ENCODE measurements at regions not wholly inside any gene's neighbourhood (a gene's known extent, or its start where the extent isn't known, plus 50 kb on each side); places are given as distances from the start of the nearest gene placed in this dataset.

DNA sequence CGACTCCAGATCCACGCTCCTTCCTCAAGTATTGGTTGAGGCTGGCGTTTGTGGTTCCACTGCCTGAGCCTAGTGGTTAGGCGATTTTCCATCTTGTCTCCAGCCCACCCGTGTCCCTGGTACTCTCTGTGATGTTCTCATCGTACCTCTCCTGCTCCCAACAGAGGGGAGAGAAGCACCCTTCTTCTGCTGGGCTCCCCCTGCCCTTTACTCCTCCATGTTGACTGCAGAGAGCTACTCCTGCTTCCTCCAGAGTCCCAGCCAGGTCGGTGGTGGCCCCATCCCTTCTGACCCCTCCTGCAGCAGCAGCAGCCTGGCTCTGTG lies 164.0 kb upstream of the BCOR start:
- Histone ChIP-seq H3K27me3 (ENCODE audit: control insufficient read depth in 1 of 2, insufficient read depth in 2 of 2, low read length in 2 of 2) (no peaks in the 10 kb centered on the region), H3K9me3 (ENCODE audit: control insufficient read depth in 1 of 2, insufficient read depth in 1 of 2, low read length in 2 of 2) (no peaks in the 10 kb centered on the region), H3K4me1 (ENCODE audit: insufficient read depth, low read length) (peaks cover 8% of the 10 kb centered on the region), H3K36me3 (ENCODE audit: insufficient read depth, low read length) (no peaks in the 10 kb centered on the region), H3K27ac (ENCODE audit: low read depth in 1 of 2, low read length in 2 of 2) (no peak overlapping the region), H3K4me3 (ENCODE audit: low read length) (no peak overlapping the region)
- no peaks in the 10 kb centered on the region for H3K36me3 Mint-ChIP-seq (ENCODE audit: low read depth)
- no peaks in the 10 kb centered on the region for H3K27me3 Mint-ChIP-seq
- intact Hi-C loops (cut with DNase I, micrococcal nuclease) = loop anchor here (10.0 kb wide), 2 partner anchors 87 to 257 kb away; no protein-coding TSS in a partner anchor
- no peak for ATAC-seq (ENCODE audit: poor library complexity)
- H3K9me3 Mint-ChIP-seq = no peaks in the 10 kb centered on the region
- TF ChIP-seq CTCF (IDR thresholded peaks at IDR 0.05) = no peak
- no peak for DNase-seq
- no peak overlapping the region for H3K27ac Mint-ChIP-seq
- peaks cover 6% of the 10 kb centered on the region for H3K4me1 Mint-ChIP-seq (ENCODE audit: low read depth)
- ChIA-PET POLR2A (no interaction called here), CTCF (no interaction called here)
- no peak overlapping the region for H3K4me3 Mint-ChIP-seq

DNA sequence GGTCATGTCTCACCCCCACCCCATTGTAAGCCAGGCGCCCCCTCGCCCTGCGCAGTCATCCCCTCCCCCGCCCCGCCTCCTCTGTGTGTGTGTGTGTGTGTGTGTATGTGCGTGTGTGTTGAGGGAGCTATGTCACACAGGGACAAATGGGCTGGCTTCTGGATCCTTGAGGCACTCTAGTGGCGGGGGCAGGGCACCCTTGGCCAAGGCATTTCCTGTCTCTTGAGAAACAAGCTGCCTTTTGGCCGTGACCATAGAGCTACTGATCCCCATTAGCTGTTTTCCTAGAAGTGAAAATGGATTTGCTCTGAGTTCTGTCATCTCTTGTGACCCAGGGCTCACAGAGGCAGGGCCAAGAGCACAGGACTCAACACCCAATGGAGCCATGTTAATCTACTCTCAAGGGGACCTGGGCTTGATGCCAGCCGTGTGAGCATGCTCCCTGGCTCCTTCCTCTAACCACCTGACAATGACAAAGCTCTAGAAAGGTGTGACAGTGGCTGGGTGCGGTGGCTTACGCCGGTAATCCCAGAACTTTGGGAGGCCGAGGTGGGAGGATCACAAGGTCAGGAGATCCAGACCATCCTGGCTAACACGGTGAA lies 162.5 kb upstream of the BCOR start:
- Mint-ChIP-seq H3K27ac (no peak overlapping the region), H3K9me3 (no peaks in the 10 kb centered on the region), H3K4me3 (no peak overlapping the region), H3K4me1 (ENCODE audit: low read depth) (no peaks in the 10 kb centered on the region), H3K36me3 (ENCODE audit: low read depth) (no peaks in the 10 kb centered on the region), H3K27me3 (no peaks in the 10 kb centered on the region)
- ChIA-PET CTCF (no interaction called here), POLR2A (no interaction called here)
- no peaks in the 10 kb centered on the region for H3K4me1 ChIP-seq (ENCODE audit: insufficient read depth, low read length)
- no peaks in the 10 kb centered on the region for H3K27me3 ChIP-seq (ENCODE audit: control insufficient read depth in 1 of 2, insufficient read depth in 2 of 2, low read length in 2 of 2)
- ATAC-seq (ENCODE audit: poor library complexity) = no peak
- no peak for TF ChIP-seq CTCF (IDR thresholded peaks at IDR 0.05)
- H3K9me3 ChIP-seq (ENCODE audit: control insufficient read depth in 1 of 2, insufficient read depth in 1 of 2, low read length in 2 of 2) = no peaks in the 10 kb centered on the region
- DNase-seq = no peak
- no peak overlapping the region for H3K4me3 ChIP-seq (ENCODE audit: low read length)
- H3K27ac ChIP-seq (ENCODE audit: low read depth in 1 of 2, low read length in 2 of 2) = no peak overlapping the region
- intact Hi-C loops (cut with DNase I, micrococcal nuclease) = loop anchor here (10.0 kb wide), 2 partner anchors 85 to 255 kb away; no protein-coding TSS in a partner anchor
- no peaks in the 10 kb centered on the region for H3K36me3 ChIP-seq (ENCODE audit: insufficient read depth, low read length)

DNA sequence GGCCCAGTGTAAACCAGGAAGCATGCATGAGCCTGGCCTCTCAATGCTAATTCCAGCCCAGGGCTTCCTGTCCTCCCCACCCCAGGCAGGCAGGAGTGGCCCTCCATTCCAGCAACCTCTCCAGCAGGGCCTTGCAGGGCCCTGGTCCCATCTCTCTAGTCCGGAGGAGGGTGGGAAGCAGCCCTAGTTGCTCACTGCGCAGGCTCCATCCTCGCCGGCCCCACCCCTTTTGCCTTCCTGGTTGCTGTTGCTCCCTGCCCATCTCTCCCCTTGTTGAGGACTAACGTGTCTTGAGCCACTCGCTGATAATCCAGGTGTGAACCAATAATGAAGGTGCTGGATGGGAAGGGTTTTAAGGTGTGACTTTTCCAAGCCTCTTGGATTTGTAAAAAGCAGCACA lies 161.2 kb upstream of the BCOR start:
- Histone ChIP-seq H3K36me3 (ENCODE audit: insufficient read depth, low read length) (no peaks in the 10 kb centered on the region), H3K4me3 (ENCODE audit: low read length) (no peak overlapping the region), H3K4me1 (ENCODE audit: insufficient read depth, low read length) (no peaks in the 10 kb centered on the region), H3K27ac (ENCODE audit: low read depth in 1 of 2, low read length in 2 of 2) (no peak overlapping the region), H3K27me3 (ENCODE audit: control insufficient read depth in 1 of 2, insufficient read depth in 2 of 2, low read length in 2 of 2) (no peaks in the 10 kb centered on the region), H3K9me3 (ENCODE audit: control insufficient read depth in 1 of 2, insufficient read depth in 1 of 2, low read length in 2 of 2) (no peaks in the 10 kb centered on the region)
- H3K4me1 Mint-ChIP-seq (ENCODE audit: low read depth) = no peaks in the 10 kb centered on the region
- H3K27ac Mint-ChIP-seq = no peak overlapping the region
- POLR2A ChIA-PET = no interaction called here
- no peaks in the 10 kb centered on the region for H3K9me3 Mint-ChIP-seq
- no peak for TF ChIP-seq CTCF (IDR thresholded peaks at IDR 0.05)
- intact Hi-C loops (cut with DNase I, micrococcal nuclease) = no loop called here
- DNase-seq (no peak), ATAC-seq (ENCODE audit: poor library complexity) (no peak)
- H3K4me3 Mint-ChIP-seq = no peak overlapping the region
- no peaks in the 10 kb centered on the region for H3K36me3 Mint-ChIP-seq (ENCODE audit: low read depth)
- CTCF ChIA-PET = no interaction called here
- no peaks in the 10 kb centered on the region for H3K27me3 Mint-ChIP-seq
